Fibroblast of mammary gland (primary cell): ENCODE measurements at regions not wholly inside any gene's neighbourhood (a gene's known extent, or its start where the extent isn't known, plus 50 kb on each side); places are given as distances from the start of the nearest gene placed in this dataset.
"Not testable (repeated sequence)": the region's sequence is repeated elsewhere in the genome, so short reads cannot be mapped to it uniquely, and the experiment has no call there.

Experiments
- DNase-seq: peaks from one replicate; pipeline ENCODE4 v3.0.0-alpha.2; 2010; ENCODE audit warnings: low read depth
- H3K4me3 ChIP-seq: 2 replicates; pipeline ENCODE4 v1.5.1; 2011; ENCODE audit warnings: low read depth, mild to moderate bottlenecking, low read length, moderate library complexity; ENCODE audit not compliant: control insufficient read depth
- CTCF ChIP-seq: conservative IDR thresholded peaks from 2 replicates; pipeline ENCODE4 v1.5.1; 2011; ENCODE audit warnings: low read depth, low read length, inconsistent platforms; ENCODE audit not compliant: control insufficient read depth, insufficient read depth

GRCh38 chr6:135622081-135622480 is 124.5 kb upstream of the AHI1 start:
- DNase-seq: no peak
- no peak for TF ChIP-seq CTCF
- no peak overlapping the region for H3K4me3 ChIP-seq

GRCh38 chr6:135623979-135624378 is 126.4 kb upstream of the AHI1 start:
- H3K4me3 ChIP-seq: no peak overlapping the region
- TF ChIP-seq CTCF: no peak
- no peak for DNase-seq

- no peak overlapping the region for H3K4me3 ChIP-seq
- TF ChIP-seq CTCF: no peak
- no peak for DNase-seq
Observed at GRCh38 chr6:135624402-135625295, 127.1 kb upstream of the AHI1 start.

DNA sequence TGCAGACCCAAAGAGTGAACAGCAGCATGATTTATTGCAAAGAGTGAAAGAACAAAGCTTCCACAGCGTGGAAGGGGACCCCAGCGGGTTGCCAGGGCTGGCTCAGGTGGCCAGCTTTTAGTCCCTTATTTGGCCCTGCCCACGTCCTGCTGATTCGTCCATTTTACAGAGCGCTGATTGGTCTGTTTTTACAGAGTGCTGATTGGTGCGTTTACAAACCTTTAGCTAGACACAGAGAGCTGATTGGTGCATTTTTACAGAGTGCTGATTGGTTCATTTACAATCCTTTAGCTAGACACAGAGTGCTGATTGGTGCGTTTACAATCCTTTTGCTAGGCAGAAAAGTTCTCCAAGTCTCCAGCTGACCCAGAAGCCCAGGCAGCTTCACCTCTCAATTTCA is 128.5 kb upstream of the AHI1 start:
- not testable (repeated sequence) for H3K4me3 ChIP-seq, DNase-seq

DNA sequence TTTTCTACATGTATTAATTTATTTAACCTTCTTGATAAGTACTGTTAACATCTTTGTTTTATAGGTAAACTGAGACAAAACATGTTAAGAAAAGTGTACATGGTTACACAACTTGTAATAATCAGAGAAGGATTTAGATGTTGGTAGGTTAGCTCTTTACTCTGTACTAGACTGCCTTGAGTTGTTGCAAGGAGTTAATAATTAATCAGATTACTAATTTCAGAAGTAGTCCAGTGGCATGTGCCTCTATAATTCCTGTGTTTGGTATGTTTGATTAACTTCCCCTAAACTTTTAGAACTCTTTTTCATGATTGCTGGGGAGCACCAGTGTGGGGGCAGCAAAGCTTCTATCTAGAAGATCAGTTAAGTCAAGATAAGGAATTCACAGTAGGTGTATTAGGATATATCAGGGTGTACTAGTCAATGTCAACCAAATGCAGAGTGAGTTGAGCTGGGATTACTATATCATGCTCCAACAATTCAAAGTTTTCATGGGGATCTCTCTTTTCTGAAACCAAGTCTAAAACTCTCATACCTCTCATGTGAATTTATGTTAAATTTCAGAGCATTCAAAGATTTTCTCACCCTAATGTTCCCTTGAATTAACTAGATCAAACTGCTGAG is 129.7 kb upstream of the AHI1 start:
- TF ChIP-seq CTCF: no peak
- no peak for DNase-seq
- H3K4me3 ChIP-seq: no peak overlapping the region

- no peak for DNase-seq
- TF ChIP-seq CTCF: no peak
Observed at GRCh38 chr6:135630789-135631376, 133.3 kb upstream of the AHI1 start.

GRCh38 chr6:135631821-135632220 is 134.3 kb upstream of the AHI1 start:
- H3K4me3 ChIP-seq: no peak overlapping the region
- no peak for DNase-seq
- TF ChIP-seq CTCF: no peak

More at GRCh38 chr6:135630789-135631376, 133.3 kb upstream of the AHI1 start:
- no peak overlapping the region for H3K4me3 ChIP-seq
